SW480 (cell line): ENCODE measurements at regions not wholly inside any gene's neighbourhood (a gene's known extent, or its start where the extent isn't known, plus 50 kb on each side); places are given as distances from the start of the nearest gene placed in this dataset.
"Not testable (repeated sequence)": the region's sequence is repeated elsewhere in the genome, so short reads cannot be mapped to it uniquely, and the experiment has no call there.

ENCODE experiments used
- DNase-seq: peaks from one replicate; pipeline ENCODE4 v3.0.0-alpha.2; 2016; ENCODE audit warnings: low spot score

GRCh38 chr1:168490306-168490705 is 53.5 kb downstream of the XCL2 start:
- no peak for DNase-seq

GRCh38 chr1:168488138-168488537 is 55.7 kb downstream of the XCL2 start:
- DNase-seq, result no peak

GRCh38 chr1:168486820-168487219 is 57.0 kb downstream of the XCL2 start:
- not testable (repeated sequence) for DNase-seq

- DNase-seq, result no peak
Observed at GRCh38 chr1:168485048-168485447, 58.7 kb downstream of the XCL2 start.

GRCh38 chr1:168484083-168484482 is 59.7 kb downstream of the XCL2 start:
- DNase-seq, result no peak

- no peak for DNase-seq
Observed at GRCh38 chr1:168483539-168483938, 60.3 kb downstream of the XCL2 start.

- no peak for DNase-seq
Observed at GRCh38 chr1:168482106-168482505, 61.7 kb downstream of the XCL2 start.

GRCh38 chr1:168481586-168481985 is 62.2 kb downstream of the XCL2 start:
- no peak for DNase-seq

- DNase-seq, result no peak
Observed at GRCh38 chr1:168480997-168481396, 62.8 kb downstream of the XCL2 start.

GRCh38 chr1:168477792-168478191 is 66.0 kb downstream of the XCL2 start:
- no peak for DNase-seq

GRCh38 chr1:168476588-168477385 is 67.0 kb downstream of the XCL2 start:
- DNase-seq, result no peak

GRCh38 chr1:168474322-168474721 is 69.5 kb downstream of the XCL2 start:
- DNase-seq, result no peak

GRCh38 chr1:168473126-168473525 is 70.7 kb downstream of the XCL2 start:
- no peak for DNase-seq

- DNase-seq, result no peak
Observed at GRCh38 chr1:168472223-168472622, 71.6 kb downstream of the XCL2 start.

GRCh38 chr1:168470901-168471431 is 72.8 kb downstream of the XCL2 start:
- DNase-seq, result peak; percentile 23

GRCh38 chr1:168469690-168470089 is 74.1 kb downstream of the XCL2 start:
- DNase-seq, result no peak

- no peak for DNase-seq
Observed at GRCh38 chr1:168468822-168469221, 75.0 kb downstream of the XCL2 start.

GRCh38 chr1:168468042-168468809 is 75.6 kb downstream of the XCL2 start:
- DNase-seq, result no peak

GRCh38 chr1:168467452-168467851 is 76.3 kb downstream of the XCL2 start:
- no peak for DNase-seq

GRCh38 chr1:168466714-168467131 is 77.1 kb downstream of the XCL2 start:
- DNase-seq, result no peak

- DNase-seq, result no peak
Observed at GRCh38 chr1:168466092-168466713, 77.6 kb downstream of the XCL2 start.

- not testable (repeated sequence) for DNase-seq
Observed at GRCh38 chr1:168461108-168461507, 82.7 kb downstream of the XCL2 start.

GRCh38 chr1:168457296-168457695 is 86.5 kb downstream of the XCL2 start:
- DNase-seq, result not testable (repeated sequence)
